Trophoblast cell (in vitro differentiated cells and primary cell): ENCODE measurements at regions not wholly inside any gene's neighbourhood (a gene's known extent, or its start where the extent isn't known, plus 50 kb on each side); places are given as distances from the start of the nearest gene placed in this dataset.

Experiments used
- DNase-seq, 2 donors: peaks; one replicate each; pipeline ENCODE4 v3.0.0-alpha.2; 2016
- H2AFZ ChIP-seq: 2 replicates; pipeline ENCODE4 v1.6.1; 2013; ENCODE audit warnings: low read length, moderate library complexity, mild to moderate bottlenecking; ENCODE audit not compliant: insufficient read depth, poor library complexity
- H2AK5ac ChIP-seq: 2 replicates; pipeline ENCODE4 v1.6.1; 2013; ENCODE audit warnings: mild to moderate bottlenecking, low read length
- H2BK120ac ChIP-seq: 2 replicates; pipeline ENCODE4 v1.6.1; 2013; ENCODE audit warnings: low read length, mild to moderate bottlenecking, moderate library complexity; ENCODE audit not compliant: insufficient read depth, poor library complexity
- H2BK12ac ChIP-seq: 2 replicates; pipeline ENCODE4 v1.6.1; 2013; ENCODE audit warnings: mild to moderate bottlenecking, low read length, moderate library complexity
- H2BK5ac ChIP-seq: 2 replicates; pipeline ENCODE4 v1.6.1; 2013; ENCODE audit warnings: low read length, low read depth, moderate library complexity, mild to moderate bottlenecking; ENCODE audit not compliant: poor library complexity
- H3K14ac ChIP-seq: 2 replicates; pipeline ENCODE4 v1.6.1; 2013; ENCODE audit warnings: mild to moderate bottlenecking, low read length
- H3K18ac ChIP-seq: 2 replicates; pipeline ENCODE4 v1.6.1; 2013; ENCODE audit warnings: mild to moderate bottlenecking, low read length
- H3K23ac ChIP-seq: 2 replicates; pipeline ENCODE4 v1.6.1; 2013; ENCODE audit warnings: low read length
- H3K27ac ChIP-seq: 2 replicates; pipeline ENCODE4 v1.5.1; 2013; ENCODE audit warnings: low read depth, mild to moderate bottlenecking, inconsistent platforms, low read length, moderate library complexity
- H3K27me3 ChIP-seq: 2 replicates; pipeline ENCODE4 v1.6.1; 2013; ENCODE audit warnings: inconsistent platforms, mild to moderate bottlenecking, low read length, moderate library complexity; ENCODE audit not compliant: insufficient read depth
- H3K36me3 ChIP-seq, 2 experiments: 1 replicate in 1 of 2; 2 replicates in 1 of 2; pipeline ENCODE4 v1.6.1; 2013; ENCODE audit warnings: low read length in 2 of 2, mild to moderate bottlenecking in 2 of 2, moderate library complexity in 1 of 2; ENCODE audit not compliant: insufficient read depth in 2 of 2, control insufficient read depth in 1 of 2
- H3K4ac ChIP-seq: 2 replicates; pipeline ENCODE4 v1.6.1; 2013; ENCODE audit warnings: low read depth, mild to moderate bottlenecking, low read length, moderate library complexity
- H3K4me1 ChIP-seq, 2 experiments: 1 replicate in 1 of 2; 2 replicates in 1 of 2; pipeline ENCODE4 v1.6.1; 2013; ENCODE audit warnings: low read length in 2 of 2, mild to moderate bottlenecking in 2 of 2, moderate library complexity in 1 of 2; ENCODE audit not compliant: insufficient read depth in 2 of 2, control insufficient read depth in 1 of 2
- H3K4me2 ChIP-seq: 2 replicates; pipeline ENCODE4 v1.6.1; 2013; ENCODE audit warnings: inconsistent platforms, mild to moderate bottlenecking, low read length, moderate library complexity
- H3K4me3 ChIP-seq: 2 replicates; pipeline ENCODE4 v1.5.1; 2013; ENCODE audit warnings: mild to moderate bottlenecking, low read depth, low read length, inconsistent platforms
- H3K79me1 ChIP-seq: one replicate; pipeline ENCODE4 v1.6.1; 2013; ENCODE audit warnings: low read length
- H3K79me2 ChIP-seq: 2 replicates; pipeline ENCODE4 v1.6.1; 2013; ENCODE audit warnings: low read length, mild to moderate bottlenecking; ENCODE audit not compliant: control insufficient read depth, insufficient read depth, poor library complexity
- H3K9ac ChIP-seq: 2 replicates; pipeline ENCODE4 v1.6.1; 2013; ENCODE audit warnings: mild to moderate bottlenecking, low read length
- H3K9me3 ChIP-seq: 2 replicates; pipeline ENCODE4 v1.6.1; 2013; ENCODE audit warnings: low read depth, mild to moderate bottlenecking, control low read depth, inconsistent platforms, low read length; ENCODE audit not compliant: insufficient read depth
- H4K12ac ChIP-seq: 2 replicates; pipeline ENCODE4 v1.6.1; 2013; ENCODE audit warnings: low read depth, mild to moderate bottlenecking, low read length, moderate library complexity
- H4K8ac ChIP-seq: 2 replicates; pipeline ENCODE4 v1.6.1; 2013; ENCODE audit warnings: low read depth, mild to moderate bottlenecking, low read length, moderate library complexity
- H4K91ac ChIP-seq: one replicate; pipeline ENCODE4 v1.6.1; 2013; ENCODE audit warnings: low read depth, mild to moderate bottlenecking, low read length, moderate library complexity
- WGBS: extraction: QIAGEN DNeasy Blood & Tissue Kit; methylation state at CpG from one replicate; pipeline ENCODE4 v1.1.7; 2013; ENCODE audit warnings: missing lambda C conversion rate; ENCODE audit not compliant: insufficient read length, insufficient coverage; ENCODE audit errors: extremely low coverage; 5-methylcytosine and 5-hydroxymethylcytosine counted together

DNA sequence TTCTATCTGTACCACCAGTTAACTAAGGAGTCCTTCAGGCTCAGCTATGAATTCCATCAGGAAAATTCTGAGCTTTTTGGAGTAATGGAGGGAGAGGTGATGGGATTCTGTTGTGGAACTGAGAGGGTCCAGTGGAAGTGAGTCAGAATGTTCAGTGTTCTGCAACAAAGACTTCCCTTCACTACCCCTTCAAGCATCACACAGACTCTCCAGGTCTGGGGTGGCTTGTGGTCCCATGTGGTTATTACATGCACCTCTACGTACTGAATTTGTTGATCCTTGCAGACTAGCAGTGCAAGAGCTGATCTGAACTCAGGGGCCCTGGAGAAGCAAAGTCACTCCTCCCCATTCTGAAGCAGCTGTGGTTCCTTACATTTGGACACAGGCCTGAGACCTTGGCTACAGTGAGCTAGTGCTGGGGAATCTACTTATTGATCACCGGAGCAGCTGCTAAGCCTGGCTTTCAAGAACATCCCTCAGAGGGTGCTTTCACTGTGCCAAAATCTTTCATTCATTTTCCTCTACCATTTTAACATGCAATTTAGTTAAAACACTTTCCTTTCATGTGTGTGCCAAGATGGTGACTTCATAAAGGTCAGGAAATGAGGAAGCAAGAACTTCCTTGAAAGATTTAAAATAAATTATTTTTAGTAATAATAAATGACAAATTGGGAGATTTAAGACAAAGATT is 75.0 kb upstream of the TNC start:
- Histone ChIP-seq H3K27me3 (no peaks in the 10 kb centered on the region), H3K4me2 (no peak overlapping the region), H4K12ac (no peak overlapping the region), H2AK5ac (no peak overlapping the region), H3K18ac (no peak overlapping the region), H3K4me3 (no peak overlapping the region), H3K36me3 (no peaks in the 10 kb centered on the region), H2AFZ (no peak overlapping the region), H2BK5ac (no peak overlapping the region), H3K79me2 (no peaks in the 10 kb centered on the region), H3K27ac (no peak overlapping the region), H3K9me3 (no peaks in the 10 kb centered on the region), H4K8ac (no peak overlapping the region), H4K91ac (no peak overlapping the region), H3K9ac (no peak overlapping the region), H3K23ac (no peak overlapping the region), H2BK120ac (no peak overlapping the region), H3K4me1 (peaks cover 1% of the 10 kb centered on the region in 2 experiments), H3K4ac (no peak overlapping the region), H3K79me1 (no peaks in the 10 kb centered on the region), H2BK12ac (peak overlapping the region; percentile 28), H3K14ac (no peak overlapping the region)
- WGBS, result no CpG with 5 or more reads among the region's 2 CpGs
- no peak for DNase-seq

GRCh38 chr9:115193777-115194176 is 75.8 kb upstream of the TNC start:
- Histone ChIP-seq H4K12ac (no peak overlapping the region), H4K8ac (no peak overlapping the region), H3K18ac (no peak overlapping the region), H3K4me1 (peaks cover 2 to 3% of the 10 kb centered on the region in 2 experiments), H3K9me3 (no peaks in the 10 kb centered on the region), H2AFZ (no peak overlapping the region), H3K79me2 (no peaks in the 10 kb centered on the region), H3K23ac (no peak overlapping the region), H3K4ac (no peak overlapping the region), H2BK5ac (no peak overlapping the region), H3K36me3 (no peaks in the 10 kb centered on the region), H3K4me3 (no peak overlapping the region), H2AK5ac (no peak overlapping the region), H4K91ac (no peak overlapping the region), H3K79me1 (no peaks in the 10 kb centered on the region), H2BK12ac (no peak overlapping the region), H2BK120ac (no peak overlapping the region), H3K9ac (no peak overlapping the region), H3K27ac (no peak overlapping the region), H3K4me2 (no peak overlapping the region), H3K14ac (no peak overlapping the region), H3K27me3 (no peaks in the 10 kb centered on the region)
- no peak for DNase-seq
- WGBS, result no CpG with 5 or more reads among the region's 4 CpGs

- H3K18ac ChIP-seq, result no peak overlapping the region
- H3K23ac ChIP-seq, result no peak overlapping the region
- no peak overlapping the region for H2BK12ac ChIP-seq
- no peak overlapping the region for H2AFZ ChIP-seq
- no peak overlapping the region for H4K8ac ChIP-seq
- H3K4ac ChIP-seq, result no peak overlapping the region
- H2BK120ac ChIP-seq, result no peak overlapping the region
- H3K79me2 ChIP-seq, result no peaks in the 10 kb centered on the region
- H2BK5ac ChIP-seq, result no peak overlapping the region
- no peaks in the 10 kb centered on the region for H3K79me1 ChIP-seq
- no peaks in the 10 kb centered on the region for H3K9me3 ChIP-seq
- H3K14ac ChIP-seq, result no peak overlapping the region
- no peak overlapping the region for H3K27ac ChIP-seq
- H4K91ac ChIP-seq, result no peak overlapping the region
- H3K4me1 ChIP-seq, result peaks cover 2 to 3% of the 10 kb centered on the region in 2 experiments
- H3K4me3 ChIP-seq, result no peak overlapping the region
- no peak overlapping the region for H4K12ac ChIP-seq
- H2AK5ac ChIP-seq, result no peak overlapping the region
- H3K27me3 ChIP-seq, result no peaks in the 10 kb centered on the region
- no peak for DNase-seq
- H3K4me2 ChIP-seq, result no peak overlapping the region
- no peak overlapping the region for H3K9ac ChIP-seq
- no peaks in the 10 kb centered on the region for H3K36me3 ChIP-seq
Observed at GRCh38 chr9:115194216-115194615, 76.3 kb upstream of the TNC start.

- WGBS, result no CpG with 5 or more reads among the region's 1 CpG
Observed at GRCh38 chr9:115195912-115196311, 78.0 kb upstream of the TNC start.

More at GRCh38 chr9:115195912-115196311, 78.0 kb upstream of the TNC start:
- Histone ChIP-seq H2BK120ac (no peak overlapping the region), H3K4me3 (no peak overlapping the region), H3K4ac (no peak overlapping the region), H3K9me3 (no peaks in the 10 kb centered on the region), H3K27ac (no peak overlapping the region), H3K18ac (no peak overlapping the region), H4K12ac (no peak overlapping the region), H3K36me3 (no peaks in the 10 kb centered on the region), H4K8ac (no peak overlapping the region), H2AK5ac (no peak overlapping the region), H3K4me2 (no peak overlapping the region), H4K91ac (no peak overlapping the region), H2BK12ac (no peak overlapping the region), H3K14ac (no peak overlapping the region), H3K9ac (no peak overlapping the region), H3K79me1 (no peaks in the 10 kb centered on the region), H3K4me1 (peaks cover 2 to 3% of the 10 kb centered on the region in 2 experiments), H2BK5ac (no peak overlapping the region), H3K23ac (no peak overlapping the region), H3K79me2 (no peaks in the 10 kb centered on the region), H3K27me3 (no peaks in the 10 kb centered on the region), H2AFZ (no peak overlapping the region)
- DNase-seq, result no peak
